HEK293T (cell line): ENCODE measurements at regions not wholly inside any gene's neighbourhood (a gene's known extent, or its start where the extent isn't known, plus 50 kb on each side); places are given as distances from the start of the nearest gene placed in this dataset.

Experiments used
- ARNT ChIP-seq: fragments of 450-650 bp; IDR thresholded peaks from 2 replicates; pipeline ENCODE4 v1.6.1; 2017; ENCODE audit warnings: mild to moderate bottlenecking
- BHLHE40 ChIP-seq: fragments of 450-650 bp; IDR thresholded peaks from 2 replicates; pipeline ENCODE4 v1.6.1; 2016; ENCODE audit warnings: mild to moderate bottlenecking, moderate library complexity, borderline replicate concordance
- CTBP1 ChIP-seq: fragments of 450-650 bp; IDR thresholded peaks from 2 replicates; pipeline ENCODE4 v1.6.1; 2016; ENCODE audit warnings: borderline replicate concordance
- FOXK2 ChIP-seq: fragments of 450-650 bp; IDR thresholded peaks from 2 replicates; pipeline ENCODE4 v1.6.1; 2016; ENCODE audit warnings: mild to moderate bottlenecking
- FOXM1 ChIP-seq: fragments of 450-650 bp; IDR thresholded peaks from 2 replicates; pipeline ENCODE4 v1.6.1; 2017; ENCODE audit warnings: mild to moderate bottlenecking, borderline replicate concordance
- HDGF ChIP-seq: fragments of 450-650 bp; IDR thresholded peaks from 2 replicates; pipeline ENCODE4 v1.6.1; 2017; ENCODE audit warnings: antibody characterized with exemption, borderline replicate concordance
- L3MBTL2 ChIP-seq: fragments of 450-650 bp; conservative IDR thresholded peaks from 2 replicates; pipeline ENCODE4 v1.6.1; 2016; ENCODE audit warnings: mild to moderate bottlenecking
- LEF1 ChIP-seq: fragments of 450-650 bp; IDR thresholded peaks from 2 replicates; pipeline ENCODE4 v1.6.1; 2017; ENCODE audit warnings: mild to moderate bottlenecking, borderline replicate concordance
- PKNOX1 ChIP-seq: fragments of 450-650 bp; IDR thresholded peaks from 2 replicates; pipeline ENCODE4 v1.6.1; 2016
- SP1 ChIP-seq: fragments of 450-650 bp; IDR thresholded peaks from 2 replicates; pipeline ENCODE4 v1.6.1; 2017
- SUZ12 ChIP-seq: fragments of 450-650 bp; IDR thresholded peaks from 2 replicates; pipeline ENCODE4 v1.6.1; 2016; ENCODE audit warnings: mild to moderate bottlenecking
- TARDBP ChIP-seq: fragments of 450-650 bp; IDR thresholded peaks from 2 replicates; pipeline ENCODE4 v1.6.1; 2016
- ZNF384 ChIP-seq: fragments of 450-650 bp; IDR thresholded peaks from 2 replicates; pipeline ENCODE4 v1.6.1; 2016

GRCh38 chr13:70362820-70363570, 254.7 kb upstream of the KLHL1 start:
- TF ChIP-seq SP1 (no peak), BHLHE40 (no peak), TARDBP (no peak), FOXK2 (no peak), CTBP1 (no peak), ARNT (no peak), PKNOX1 (no peak), HDGF (no peak), SUZ12 (no peak), LEF1 (no peak), ZNF384 (no peak), FOXM1 (no peak), L3MBTL2 (no peak)
